ENCODE measurements at regions not wholly inside any gene's neighbourhood (a gene's known extent, or its start where the extent isn't known, plus 50 kb on each side); places are given as distances from the start of the nearest gene placed in this dataset.

DNA sequence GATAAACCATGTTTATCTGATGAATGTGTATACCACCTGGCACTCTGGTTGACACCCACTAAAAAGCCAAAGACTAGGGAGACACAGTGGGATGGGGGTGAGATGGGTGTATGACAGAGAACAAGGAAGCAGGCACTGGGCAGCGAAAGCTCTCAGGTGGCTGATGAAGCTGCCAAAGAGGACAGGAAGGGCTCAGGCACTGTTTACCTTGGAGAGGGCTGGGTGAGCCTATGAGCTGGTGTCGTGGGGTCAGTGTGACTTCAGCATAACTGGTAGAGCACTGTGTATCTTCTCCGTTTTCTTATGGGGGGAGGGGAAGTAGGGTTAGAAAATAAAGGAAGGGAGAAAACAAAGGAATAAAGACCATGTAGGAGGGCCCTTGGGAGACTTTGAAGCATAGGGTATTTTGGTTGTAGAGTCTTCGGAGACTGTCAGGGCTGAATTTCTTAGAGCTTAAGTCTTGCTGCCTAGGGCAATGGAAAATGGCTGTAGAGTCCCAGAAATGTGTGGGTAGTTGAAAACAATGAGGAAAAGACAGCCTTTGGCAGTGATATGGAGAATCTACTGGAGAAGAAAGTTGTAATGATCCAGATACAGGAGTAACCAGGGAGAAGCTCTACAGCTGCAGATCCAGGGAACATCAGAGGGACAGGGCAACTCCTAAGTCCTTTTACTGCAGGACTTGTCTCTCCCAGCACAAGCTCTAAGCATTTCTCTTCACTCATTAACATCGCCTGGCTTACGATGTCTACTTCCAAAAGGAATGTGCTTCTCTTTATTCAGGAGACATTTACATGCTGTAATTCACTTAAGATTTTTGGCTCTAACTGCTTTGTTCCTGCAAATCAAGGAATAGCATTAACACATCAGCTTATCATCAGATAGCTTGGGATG lies 120.0 kb downstream of the AQP4 start:
- no peak for DNase-seq (ENCODE audit: low read depth in 4 of 4, low spot score in 3 of 4)

DNA sequence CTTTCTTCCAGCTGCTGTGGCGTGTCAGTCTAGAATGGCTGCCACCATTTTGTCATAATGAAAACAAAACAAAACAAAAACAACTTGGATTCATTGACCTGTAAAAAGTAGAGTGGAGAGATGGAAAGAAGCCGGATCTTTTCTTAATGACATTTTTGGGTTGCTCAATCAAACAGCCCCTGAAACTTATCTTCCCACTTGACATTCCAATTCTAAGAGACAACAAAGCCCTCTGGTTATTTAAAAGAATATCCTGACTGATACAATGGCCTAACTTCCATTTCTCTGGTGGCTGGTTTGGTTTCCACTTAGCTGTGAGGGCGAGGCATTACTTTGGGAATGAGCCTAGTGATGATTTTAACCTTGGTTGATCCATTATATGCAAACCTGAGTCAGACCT lies 123.7 kb downstream of the AQP4 start:
- no peak for DNase-seq (ENCODE audit: low read depth in 4 of 4, low spot score in 3 of 4)

DNA sequence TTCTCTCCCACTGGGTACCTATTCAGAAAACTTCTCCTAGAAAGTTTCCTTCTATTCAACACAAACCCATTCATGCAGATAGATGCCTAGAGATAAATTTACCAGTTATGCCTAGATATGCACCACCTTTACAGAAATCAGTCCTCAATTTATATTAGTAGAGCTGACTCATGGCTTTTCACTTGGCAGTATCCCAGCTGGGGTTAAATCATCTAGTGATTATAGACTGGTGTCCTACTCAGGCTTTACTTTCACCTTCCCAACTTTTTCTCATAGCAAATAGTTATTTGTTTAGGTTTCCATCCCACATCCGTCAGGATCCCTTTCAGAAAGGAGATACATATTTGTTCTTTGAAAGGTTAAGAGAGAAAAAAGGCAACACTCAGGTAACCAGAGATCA lies 124.5 kb downstream of the AQP4 start:
- no peak for DNase-seq (ENCODE audit: low read depth in 4 of 4, low spot score in 3 of 4)

DNA sequence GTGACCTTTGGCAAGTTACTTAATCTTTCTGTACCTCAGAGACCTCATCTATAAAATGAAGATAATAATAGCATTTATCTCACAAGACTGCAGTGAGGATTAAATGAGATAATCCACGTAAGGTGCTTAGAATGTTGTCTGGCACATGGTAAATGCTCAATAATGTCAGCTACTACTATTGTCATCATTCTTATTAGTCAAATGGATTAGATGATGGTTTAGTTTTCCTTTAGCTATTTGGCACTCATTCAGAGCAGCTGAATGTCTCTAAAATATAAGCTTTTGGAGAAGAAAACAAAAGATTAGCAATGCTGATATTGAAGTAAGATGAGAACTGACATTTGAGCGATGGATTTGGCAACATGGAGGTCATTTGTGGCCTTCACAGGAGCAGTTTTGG lies 125.1 kb downstream of the AQP4 start:
- no peak for DNase-seq (ENCODE audit: low read depth in 4 of 4, low spot score in 3 of 4)

DNA sequence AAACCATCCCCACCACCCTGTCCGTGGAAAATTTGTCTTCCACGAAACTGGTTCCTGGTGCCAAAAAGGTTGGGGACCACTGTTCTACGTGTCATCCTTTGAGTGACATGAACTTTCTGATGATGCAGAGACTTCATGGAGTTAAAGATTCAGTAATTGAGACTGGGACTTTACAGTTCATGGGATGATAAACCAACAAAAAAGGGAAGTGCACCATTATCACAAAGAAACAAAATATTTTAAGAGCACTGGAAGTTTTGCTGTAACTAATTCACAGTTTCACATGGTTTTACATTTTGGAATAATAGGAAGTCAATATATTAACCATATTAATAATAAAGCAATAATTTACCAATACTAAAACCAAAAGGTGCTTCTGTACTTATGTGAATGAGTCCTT lies 126.8 kb downstream of the AQP4 start:
- no peak for DNase-seq (ENCODE audit: low read depth in 4 of 4, low spot score in 3 of 4)

DNA sequence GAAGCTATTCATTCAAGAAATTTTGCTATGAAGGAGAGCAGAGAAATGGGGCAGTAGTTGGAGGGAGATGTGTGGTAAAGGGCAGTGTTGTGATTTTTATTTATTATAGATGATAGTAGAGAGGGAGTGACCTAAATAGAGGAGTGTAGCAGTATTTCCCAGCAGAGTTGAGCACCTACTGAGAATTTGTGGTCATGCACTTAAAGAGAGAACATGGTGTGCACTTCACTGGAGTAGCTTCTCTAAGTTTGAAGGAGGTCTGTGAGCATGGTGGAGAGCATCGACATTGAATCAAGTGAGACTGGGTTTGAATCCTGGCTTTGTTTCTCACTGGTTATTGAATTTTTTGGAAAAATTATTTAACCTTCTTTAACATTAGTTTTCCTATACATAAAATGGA lies 129.2 kb downstream of the AQP4 start:
- no peak for DNase-seq (ENCODE audit: low read depth in 4 of 4, low spot score in 3 of 4)

DNA sequence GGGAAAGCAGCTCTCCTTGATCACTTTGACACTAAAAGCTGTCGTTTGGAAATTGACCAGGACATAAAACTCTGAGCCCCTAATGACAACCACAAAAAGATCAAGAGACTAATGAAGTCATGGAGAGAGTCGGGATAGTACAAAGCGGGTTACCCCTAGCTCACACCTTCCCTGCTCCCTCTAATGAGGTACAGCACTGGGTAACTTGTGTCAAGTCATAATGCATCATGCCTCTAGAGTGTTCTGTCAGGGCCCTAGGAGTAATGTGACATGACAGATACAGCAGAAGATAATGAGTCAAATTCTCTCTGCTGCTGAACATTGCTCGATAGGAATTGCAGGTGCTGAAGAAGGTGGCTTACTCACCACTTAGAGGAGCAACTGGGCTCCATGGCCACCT lies 130.7 kb downstream of the AQP4 start:
- DNase-seq (ENCODE audit: low read depth in 4 of 4, low spot score in 3 of 4): no peak

DNA sequence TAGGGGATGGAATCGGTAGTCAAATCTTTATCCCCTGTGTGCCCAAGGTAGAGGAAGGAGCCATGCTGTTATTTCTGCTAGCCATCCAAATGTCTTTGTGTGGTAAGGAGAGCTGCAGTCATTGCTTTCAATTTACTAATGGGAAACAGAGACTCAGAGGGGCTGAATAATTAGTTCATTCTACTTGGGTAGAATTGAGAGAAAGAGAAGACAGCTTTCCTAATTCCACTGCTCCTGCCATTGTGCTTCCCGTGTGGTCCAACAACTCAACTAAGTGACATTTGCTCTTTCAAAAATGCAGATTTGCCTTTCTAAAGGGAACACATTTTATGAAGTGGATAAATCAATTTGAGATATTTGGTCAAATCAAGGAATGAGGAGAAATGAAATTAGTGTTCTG lies 136.1 kb downstream of the AQP4 start:
- no peak for DNase-seq (ENCODE audit: low read depth in 4 of 4, low spot score in 3 of 4)

DNA sequence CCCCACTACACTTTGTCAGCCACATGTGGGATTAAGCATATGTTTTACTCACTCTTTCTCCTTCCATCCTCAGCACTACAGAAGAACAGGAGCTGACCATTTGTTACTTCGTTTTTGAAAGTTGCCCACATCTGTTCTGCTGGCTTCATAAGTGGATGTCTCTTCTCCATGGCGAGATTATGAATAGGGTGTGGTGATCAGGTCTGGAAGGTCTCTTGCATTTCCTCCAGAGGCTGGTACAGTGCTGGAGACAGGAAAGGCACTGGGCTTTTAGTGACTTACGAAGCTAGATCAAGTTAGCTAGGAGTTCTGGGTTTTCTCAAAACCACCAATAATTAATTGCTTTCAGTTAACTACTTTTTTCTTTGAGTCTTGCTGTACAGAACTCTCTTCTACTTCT lies 136.5 kb downstream of the AQP4 start:
- no peak for DNase-seq (ENCODE audit: low read depth in 4 of 4, low spot score in 3 of 4)

DNA sequence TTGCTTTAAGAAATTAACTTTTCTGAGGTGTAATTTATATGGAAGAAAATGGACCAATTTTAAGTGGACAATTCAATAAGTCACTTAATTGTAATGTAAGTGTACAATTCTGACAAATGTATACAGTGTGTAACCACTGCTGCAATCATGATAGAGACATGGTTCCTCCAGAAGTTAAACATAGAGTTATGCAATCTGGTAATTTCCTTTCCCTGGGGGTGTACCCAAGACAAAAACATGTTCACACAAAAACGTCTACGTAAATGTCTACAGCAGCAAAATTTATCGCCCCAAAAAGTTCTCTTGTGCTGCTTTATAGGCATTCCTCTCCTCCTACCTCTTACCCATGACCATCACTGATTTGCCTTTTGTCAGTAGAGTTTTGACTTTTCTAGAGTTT lies 141.5 kb downstream of the AQP4 start:
- no peak for DNase-seq (ENCODE audit: low read depth in 4 of 4, low spot score in 3 of 4)

DNA sequence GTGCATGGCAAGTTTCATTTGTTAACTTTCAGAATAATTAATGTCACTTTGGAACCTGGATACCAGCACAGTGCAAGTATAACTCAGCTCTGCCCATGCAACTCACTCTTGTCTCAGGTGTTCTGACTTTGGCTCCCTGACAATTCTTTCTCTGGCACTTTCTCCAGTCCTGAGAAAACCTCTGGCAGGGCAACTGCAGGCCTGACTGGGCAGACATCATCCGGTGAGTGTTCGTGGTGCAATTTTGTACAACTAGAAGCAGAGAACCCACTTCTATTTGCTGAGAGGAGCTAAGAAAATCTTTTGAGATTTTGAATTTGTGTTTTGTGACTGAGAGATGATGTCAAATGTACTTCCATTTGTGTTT lies 143.0 kb downstream of the AQP4 start:
- DNase-seq (ENCODE audit: low read depth in 4 of 4, low spot score in 3 of 4): no peak

DNA sequence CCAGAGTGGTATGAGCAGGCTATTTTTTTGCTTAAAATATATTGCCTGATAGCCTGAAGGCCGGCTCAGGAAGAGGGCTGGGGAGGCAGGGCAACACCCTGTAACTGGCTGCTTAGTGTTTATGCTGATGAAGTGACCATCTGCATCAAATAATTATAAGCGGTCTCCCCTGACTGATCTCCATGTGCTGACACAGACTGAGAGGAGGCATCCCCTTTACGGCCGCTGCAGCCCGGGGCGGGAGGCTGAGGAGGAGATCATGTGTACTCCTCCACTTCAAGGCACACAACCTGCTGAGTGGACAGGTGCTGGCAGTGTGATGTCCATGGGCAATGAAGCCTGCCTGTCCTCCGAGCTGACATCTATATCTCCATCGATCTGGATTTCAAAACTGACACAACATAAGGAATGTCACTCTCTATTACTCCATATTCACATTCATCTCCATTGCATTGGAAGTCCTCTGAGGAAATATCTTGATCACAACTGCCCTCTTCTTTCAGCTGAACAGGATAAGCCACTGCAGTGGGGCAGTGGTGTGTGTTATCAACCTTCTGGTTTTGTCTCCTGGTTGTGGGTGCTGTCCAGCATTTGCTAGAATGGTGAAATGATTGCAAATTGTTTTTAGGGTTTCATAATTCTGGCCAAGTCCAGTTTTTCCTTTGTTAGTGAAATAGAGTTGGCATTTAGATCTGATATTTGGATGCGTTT lies 143.5 kb downstream of the AQP4 start:
- DNase-seq (ENCODE audit: low read depth in 4 of 4, low spot score in 3 of 4): no peak

DNA sequence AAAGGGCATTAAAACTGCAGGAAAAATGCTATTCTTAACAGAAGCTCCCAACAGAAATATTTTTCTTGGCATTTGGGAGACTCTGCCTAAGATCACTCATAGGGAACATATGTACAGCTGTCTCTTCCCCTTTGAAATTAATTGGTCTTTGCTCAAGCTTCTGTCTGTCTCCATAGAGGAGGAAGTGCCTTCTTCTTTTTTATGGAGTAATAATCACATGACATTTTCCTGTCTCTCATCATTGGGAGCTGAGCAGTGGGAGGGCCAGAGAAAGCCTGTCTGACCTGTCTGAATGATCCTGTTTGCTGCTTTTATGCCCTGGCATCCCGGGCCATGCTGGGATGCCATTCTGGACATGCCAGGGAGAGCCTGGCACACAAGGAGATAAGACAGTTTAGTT lies 145.6 kb downstream of the AQP4 start:
- no peak for DNase-seq (ENCODE audit: low read depth in 4 of 4, low spot score in 3 of 4)

DNA sequence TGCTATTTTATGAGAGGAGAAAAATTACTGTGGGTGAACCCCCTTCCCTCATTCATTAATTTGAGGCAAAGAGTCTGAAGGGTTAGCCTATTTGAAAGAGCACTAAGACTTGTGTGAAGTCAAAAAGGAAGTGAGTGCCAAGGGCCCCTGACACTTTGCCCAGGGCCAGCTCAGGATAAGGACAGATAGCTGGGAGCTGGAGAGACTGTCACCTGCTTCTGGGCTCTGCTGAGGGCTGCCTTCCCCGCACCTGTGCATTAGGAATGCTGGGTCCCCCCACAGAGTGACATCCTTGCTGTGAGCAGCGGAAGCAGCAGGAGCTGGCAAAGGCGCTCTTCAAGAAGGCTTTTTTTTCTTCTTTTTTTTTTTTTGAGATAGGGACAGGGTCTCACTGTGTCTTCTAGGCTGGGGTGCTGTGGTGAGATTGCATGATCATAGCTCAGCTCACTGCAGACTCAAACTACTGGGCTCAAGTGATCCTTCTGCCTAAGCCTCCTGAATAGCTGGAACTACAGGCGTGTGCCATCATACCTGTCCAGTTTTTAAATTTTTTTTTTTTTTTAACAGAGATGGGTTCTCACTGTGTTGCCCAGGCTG lies 148.3 kb downstream of the AQP4 start:
- no peak for DNase-seq (ENCODE audit: low read depth in 4 of 4, low spot score in 3 of 4)

DNA sequence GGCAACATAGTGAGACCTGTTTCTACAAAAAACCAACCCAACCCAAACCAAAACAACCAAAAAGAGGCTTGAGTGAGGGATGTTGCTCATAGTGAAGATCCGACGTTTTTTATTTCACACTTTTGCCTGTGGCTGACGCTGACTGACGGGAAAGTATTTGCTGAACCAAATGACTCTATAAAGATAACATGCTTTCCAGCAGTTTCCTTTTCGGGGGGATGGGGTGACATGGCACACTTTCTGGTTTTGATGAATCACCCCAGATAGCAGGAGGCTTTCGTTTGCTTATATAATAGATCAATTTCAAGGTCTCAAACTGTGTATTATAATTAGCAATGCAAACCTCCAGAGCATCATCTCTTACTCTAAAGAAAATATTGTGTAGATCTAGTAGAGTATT lies 150.8 kb downstream of the AQP4 start:
- no peak for DNase-seq (ENCODE audit: low read depth in 4 of 4, low spot score in 3 of 4)

DNA sequence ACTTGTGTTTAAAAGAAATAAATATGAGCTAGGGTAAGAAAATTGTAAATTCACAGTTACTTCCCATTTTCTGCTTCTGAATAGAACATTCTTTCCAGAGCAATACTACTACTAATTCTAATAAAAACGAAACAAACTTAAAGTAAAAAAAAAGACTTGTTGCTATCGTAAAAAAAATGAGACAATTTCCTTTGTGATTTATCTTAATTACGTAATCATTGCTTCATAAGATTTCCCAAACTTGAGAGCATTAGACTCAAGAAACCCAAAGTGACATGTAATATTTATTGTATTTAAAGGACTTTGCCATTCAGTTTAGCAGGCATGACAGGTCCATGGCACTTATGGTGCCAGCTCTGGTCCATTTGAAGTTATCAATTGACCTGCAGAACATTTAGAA lies 153.8 kb downstream of the AQP4 start:
- DNase-seq (ENCODE audit: low read depth in 4 of 4, low spot score in 3 of 4): no peak

DNA sequence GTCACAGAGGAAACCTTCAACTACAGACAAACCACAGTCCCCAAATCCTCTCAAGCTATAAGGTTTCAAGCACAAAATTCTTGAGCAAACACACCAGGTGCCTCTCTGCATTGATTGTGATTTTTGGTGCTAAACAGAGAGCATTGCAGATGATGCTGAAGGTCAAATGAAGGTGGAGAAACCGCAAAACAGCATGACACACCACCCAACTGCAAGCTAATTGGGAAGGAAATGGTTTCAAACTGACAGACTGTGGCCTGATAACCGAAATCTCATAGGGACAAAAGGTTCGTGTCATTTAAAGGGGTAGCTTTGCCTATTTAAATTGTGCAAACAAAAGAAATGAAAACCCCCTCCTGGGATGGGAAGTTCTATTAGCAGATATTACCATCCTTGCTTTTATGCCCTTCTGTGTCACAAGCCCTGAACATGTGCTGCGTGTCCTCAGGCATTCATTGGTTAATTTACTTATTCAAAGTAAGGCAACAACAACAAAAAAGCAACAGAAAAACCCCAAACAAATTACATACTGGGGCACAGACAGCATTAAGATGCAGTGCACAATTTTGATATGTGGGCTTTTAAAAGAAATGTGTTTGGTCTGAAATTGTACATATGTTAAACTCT lies 154.9 kb downstream of the AQP4 start:
- no peak for DNase-seq (ENCODE audit: low read depth in 4 of 4, low spot score in 3 of 4)

DNA sequence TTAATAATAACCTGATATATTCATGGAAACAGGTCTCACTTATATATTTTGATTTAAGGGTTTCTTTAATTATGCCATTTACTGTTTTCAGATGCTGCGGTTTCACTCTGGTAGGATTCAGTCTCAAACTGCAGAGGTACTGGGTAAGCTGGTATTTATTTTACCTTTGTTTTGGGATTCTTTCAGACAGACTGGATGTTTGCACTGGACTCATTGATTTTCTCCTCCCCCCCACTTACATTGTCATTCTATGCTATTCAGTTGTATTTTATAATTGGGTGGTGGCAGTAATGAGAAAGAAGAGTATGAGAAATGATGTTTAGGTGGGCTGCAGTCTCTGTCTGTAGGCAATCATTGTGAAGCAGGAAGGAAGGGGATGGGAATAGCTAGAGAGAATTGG lies 155.6 kb downstream of the AQP4 start:
- no peak for DNase-seq (ENCODE audit: low read depth in 4 of 4, low spot score in 3 of 4)

DNA sequence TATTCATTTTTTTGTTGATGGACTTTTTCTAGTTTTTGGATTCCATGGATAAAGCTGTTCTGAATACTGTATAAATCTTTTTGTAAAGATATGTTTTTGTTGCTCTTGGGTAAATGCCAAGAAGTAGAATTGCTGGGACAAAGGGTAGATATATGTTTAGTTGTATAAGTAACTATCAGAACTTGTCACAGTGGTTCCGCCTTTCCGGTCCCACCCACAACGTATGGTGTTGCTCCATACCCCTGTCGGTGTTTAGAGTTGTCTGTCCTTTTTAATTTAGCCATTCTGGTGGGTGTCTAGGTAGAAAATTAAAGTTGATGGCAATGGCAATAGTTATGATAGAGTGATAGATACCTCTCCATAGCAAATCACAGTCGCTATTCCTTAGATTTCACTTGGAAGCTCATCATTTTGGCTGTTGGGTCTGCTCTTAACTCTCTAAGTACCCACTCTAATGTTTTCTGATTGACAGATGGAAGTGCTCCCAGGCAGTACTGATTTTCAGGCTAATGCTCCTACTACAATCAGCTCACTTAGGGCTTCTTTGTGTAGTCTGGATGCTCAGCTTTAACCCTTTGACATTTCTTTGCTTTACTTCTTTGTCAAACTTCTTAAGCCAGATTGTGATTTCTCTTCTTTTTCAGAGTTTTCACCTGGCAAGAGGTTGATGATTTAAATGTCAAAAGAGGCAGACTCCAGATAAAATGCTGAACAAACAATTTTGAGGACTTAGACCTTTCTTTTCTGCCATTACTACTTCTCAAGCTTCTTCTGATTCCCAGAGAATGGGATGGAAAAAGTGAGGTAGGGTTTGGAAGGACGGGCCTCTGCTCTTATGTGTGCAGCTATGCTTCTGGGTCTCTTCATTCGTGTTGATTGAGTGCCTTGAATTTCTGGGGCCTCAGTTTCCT lies 156.4 kb downstream of the AQP4 start:
- DNase-seq (ENCODE audit: low read depth in 4 of 4, low spot score in 3 of 4): no peak

DNA sequence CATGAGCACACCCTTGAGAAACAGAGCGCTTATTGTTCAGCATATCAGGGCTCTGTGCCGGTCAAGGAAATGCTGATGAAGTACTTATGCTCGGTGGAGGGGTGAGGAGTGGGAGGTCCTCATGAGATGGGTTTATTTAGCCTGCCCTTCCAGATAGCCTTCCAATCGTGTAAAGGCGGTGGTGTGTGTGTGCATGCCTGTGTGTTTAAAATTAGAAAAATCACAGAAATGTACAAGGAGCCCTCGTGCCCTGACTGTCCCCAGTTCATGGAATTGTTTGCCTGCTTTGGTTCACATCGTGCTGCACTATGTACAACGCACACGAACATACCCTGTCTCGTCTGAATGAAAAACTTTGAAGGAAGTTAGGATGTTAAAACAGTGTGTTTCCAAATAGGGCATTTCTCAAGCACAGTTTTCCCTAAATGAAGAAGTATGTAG lies 158.6 kb downstream of the AQP4 start:
- no peak for DNase-seq (ENCODE audit: low read depth in 4 of 4, low spot score in 3 of 4)

Data from right renal pelvis (tissue), 4 donors.